NB4 (cell line): ENCODE measurements at regions not wholly inside any gene's neighbourhood (a gene's known extent, or its start where the extent isn't known, plus 50 kb on each side); places are given as distances from the start of the nearest gene placed in this dataset.
"Not testable (repeated sequence)": the region's sequence is repeated elsewhere in the genome, so short reads cannot be mapped to it uniquely, and the experiment has no call there.

Experiments used
- POLR2A ChIP-seq: IDR thresholded peaks from 2 replicates; pipeline ENCODE4 v1.6.1; 2011; ENCODE audit warnings: mild to moderate bottlenecking; ENCODE audit not compliant: insufficient read length; ENCODE audit errors: extremely low read depth
- TF ChIP-seq, protein P1 (sequence below): IDR thresholded peaks from one replicate; pipeline ENCODE4 v1.5.1; 2012; ENCODE audit warnings: low read depth, low read length

DNA sequence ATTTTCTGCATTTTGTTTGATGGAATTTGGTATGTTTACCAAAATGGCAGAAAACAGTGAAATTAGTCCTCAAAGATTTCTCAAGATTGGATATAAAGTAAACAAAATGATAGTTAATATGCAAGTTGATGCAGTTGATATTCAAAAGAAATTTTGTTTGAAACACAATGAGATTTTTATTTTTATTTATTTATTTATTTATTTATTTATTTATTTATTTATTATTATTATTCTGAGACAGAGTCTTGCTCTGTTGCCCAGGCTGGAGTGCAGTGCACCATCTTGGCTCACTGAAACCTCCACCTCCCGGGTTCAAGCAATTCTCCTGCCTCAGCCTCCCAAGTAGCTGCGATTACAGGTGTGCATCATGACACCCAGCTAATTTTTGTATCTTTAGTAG lies 1881.5 kb upstream of the DEFB115 start:
- TF ChIP-seq, protein P1, sequence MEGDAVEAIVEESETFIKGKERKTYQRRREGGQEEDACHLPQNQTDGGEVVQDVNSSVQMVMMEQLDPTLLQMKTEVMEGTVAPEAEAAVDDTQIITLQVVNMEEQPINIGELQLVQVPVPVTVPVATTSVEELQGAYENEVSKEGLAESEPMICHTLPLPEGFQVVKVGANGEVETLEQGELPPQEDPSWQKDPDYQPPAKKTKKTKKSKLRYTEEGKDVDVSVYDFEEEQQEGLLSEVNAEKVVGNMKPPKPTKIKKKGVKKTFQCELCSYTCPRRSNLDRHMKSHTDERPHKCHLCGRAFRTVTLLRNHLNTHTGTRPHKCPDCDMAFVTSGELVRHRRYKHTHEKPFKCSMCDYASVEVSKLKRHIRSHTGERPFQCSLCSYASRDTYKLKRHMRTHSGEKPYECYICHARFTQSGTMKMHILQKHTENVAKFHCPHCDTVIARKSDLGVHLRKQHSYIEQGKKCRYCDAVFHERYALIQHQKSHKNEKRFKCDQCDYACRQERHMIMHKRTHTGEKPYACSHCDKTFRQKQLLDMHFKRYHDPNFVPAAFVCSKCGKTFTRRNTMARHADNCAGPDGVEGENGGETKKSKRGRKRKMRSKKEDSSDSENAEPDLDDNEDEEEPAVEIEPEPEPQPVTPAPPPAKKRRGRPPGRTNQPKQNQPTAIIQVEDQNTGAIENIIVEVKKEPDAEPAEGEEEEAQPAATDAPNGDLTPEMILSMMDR = not testable (repeated sequence)
- TF ChIP-seq POLR2A = not testable (repeated sequence)
